ENCODE measurements at regions not wholly inside any gene's neighbourhood (a gene's known extent, or its start where the extent isn't known, plus 50 kb on each side); places are given as distances from the start of the nearest gene placed in this dataset.

- H3K4me3 ChIP-seq = no peak overlapping the region
- H3K4me1 ChIP-seq = peaks cover 6% of the 10 kb centered on the region
- no peaks in the 10 kb centered on the region for H3K36me3 ChIP-seq
- intact Hi-C loops (cut with DNase I) = no loop called here
- H3K27ac ChIP-seq = no peak overlapping the region
- TF ChIP-seq, protein P1, sequence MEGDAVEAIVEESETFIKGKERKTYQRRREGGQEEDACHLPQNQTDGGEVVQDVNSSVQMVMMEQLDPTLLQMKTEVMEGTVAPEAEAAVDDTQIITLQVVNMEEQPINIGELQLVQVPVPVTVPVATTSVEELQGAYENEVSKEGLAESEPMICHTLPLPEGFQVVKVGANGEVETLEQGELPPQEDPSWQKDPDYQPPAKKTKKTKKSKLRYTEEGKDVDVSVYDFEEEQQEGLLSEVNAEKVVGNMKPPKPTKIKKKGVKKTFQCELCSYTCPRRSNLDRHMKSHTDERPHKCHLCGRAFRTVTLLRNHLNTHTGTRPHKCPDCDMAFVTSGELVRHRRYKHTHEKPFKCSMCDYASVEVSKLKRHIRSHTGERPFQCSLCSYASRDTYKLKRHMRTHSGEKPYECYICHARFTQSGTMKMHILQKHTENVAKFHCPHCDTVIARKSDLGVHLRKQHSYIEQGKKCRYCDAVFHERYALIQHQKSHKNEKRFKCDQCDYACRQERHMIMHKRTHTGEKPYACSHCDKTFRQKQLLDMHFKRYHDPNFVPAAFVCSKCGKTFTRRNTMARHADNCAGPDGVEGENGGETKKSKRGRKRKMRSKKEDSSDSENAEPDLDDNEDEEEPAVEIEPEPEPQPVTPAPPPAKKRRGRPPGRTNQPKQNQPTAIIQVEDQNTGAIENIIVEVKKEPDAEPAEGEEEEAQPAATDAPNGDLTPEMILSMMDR (IDR thresholded peaks at IDR 0.05) = no peak
- TF ChIP-seq POLR2AphosphoS5 (IDR thresholded peaks at IDR 0.05; ENCODE audit: insufficient read depth in 1 of 2, low read depth in 1 of 2) (no peak), POLR2A (IDR thresholded peaks at IDR 0.05) (no peak)
- no peaks in the 10 kb centered on the region for H3K9me3 ChIP-seq
- H3K27me3 ChIP-seq = no peaks in the 10 kb centered on the region
- DNase-seq (ENCODE audit: extremely low spot score in 2 of 2) = no peak
Observed at GRCh38 chr2:228675091-228675490, 493.6 kb upstream of the SPHKAP start.

DNA sequence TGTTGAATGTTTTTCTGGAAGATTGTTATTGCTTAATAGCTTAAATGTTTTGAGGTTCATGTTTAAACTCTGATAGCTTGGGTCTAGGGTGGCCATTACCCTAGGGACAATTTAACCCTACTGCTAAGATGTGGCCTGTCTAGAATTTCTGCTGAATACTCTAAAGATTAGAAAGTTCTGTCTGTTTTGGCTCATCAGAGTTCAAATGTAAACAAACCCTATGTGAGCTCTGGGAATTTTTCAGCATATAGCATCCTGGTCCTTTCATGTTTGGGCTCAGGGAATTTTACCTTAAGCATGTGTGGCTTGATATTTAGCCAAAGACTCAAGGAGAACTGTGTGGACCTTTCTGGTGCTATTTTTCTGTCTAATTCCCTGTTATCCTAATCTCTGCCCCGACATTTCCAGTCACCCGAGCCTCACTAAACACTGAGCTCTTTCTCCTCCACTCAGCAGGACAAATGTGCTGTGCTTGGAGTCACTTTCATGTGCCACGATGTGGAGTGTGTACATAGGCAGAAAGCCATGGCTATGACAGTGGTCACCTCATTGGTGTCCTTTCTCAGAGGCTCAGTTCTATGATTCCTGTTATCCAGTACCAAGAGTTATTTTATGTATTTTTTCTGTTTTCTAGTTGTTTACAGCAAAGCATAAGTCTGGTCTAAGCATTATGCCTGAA lies 492.5 kb upstream of the SPHKAP start:
- TF ChIP-seq POLR2AphosphoS5 (IDR thresholded peaks at IDR 0.05; ENCODE audit: insufficient read depth in 1 of 2, low read depth in 1 of 2) = no peak
- no peak for TF ChIP-seq POLR2A (IDR thresholded peaks at IDR 0.05)
- TF ChIP-seq, protein P1 (IDR thresholded peaks at IDR 0.05) = no peak
- peaks cover 6% of the 10 kb centered on the region for H3K4me1 ChIP-seq
- H3K4me3 ChIP-seq = no peak overlapping the region
- H3K27ac ChIP-seq = no peak overlapping the region
- no peak for DNase-seq (ENCODE audit: extremely low spot score in 2 of 2)
- H3K36me3 ChIP-seq = no peaks in the 10 kb centered on the region
- intact Hi-C loops (cut with DNase I) = no loop called here
- no peaks in the 10 kb centered on the region for H3K27me3 ChIP-seq
- H3K9me3 ChIP-seq = no peaks in the 10 kb centered on the region

DNA sequence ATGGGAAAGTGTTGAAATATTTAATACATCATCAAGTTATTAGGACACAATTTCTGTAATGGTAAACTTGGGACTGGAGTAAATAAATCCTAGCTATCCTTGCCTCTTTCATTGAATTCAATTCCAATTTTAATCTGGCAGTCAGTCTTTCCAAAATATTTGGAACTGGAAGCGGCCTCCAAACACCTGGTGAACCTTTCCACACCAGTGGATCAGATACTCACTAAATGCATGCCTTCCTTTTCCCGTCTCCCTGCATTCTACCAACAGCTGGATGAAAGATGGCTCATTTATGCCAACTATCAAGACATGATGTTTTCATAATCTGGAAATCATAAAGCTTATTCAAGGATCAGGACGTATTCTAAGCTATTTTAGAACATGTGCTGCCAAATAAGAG lies 488.2 kb upstream of the SPHKAP start:
- H3K4me1 ChIP-seq = no peaks in the 10 kb centered on the region
- no peak overlapping the region for H3K27ac ChIP-seq
- no peak overlapping the region for H3K4me3 ChIP-seq
- no peaks in the 10 kb centered on the region for H3K36me3 ChIP-seq
- DNase-seq (ENCODE audit: extremely low spot score in 2 of 2) = no peak
- no peaks in the 10 kb centered on the region for H3K9me3 ChIP-seq
- TF ChIP-seq POLR2A (IDR thresholded peaks at IDR 0.05) = no peak
- TF ChIP-seq, protein P1 (IDR thresholded peaks at IDR 0.05) = no peak
- TF ChIP-seq POLR2AphosphoS5 (IDR thresholded peaks at IDR 0.05; ENCODE audit: insufficient read depth in 1 of 2, low read depth in 1 of 2) = no peak
- intact Hi-C loops (cut with DNase I) = no loop called here
- H3K27me3 ChIP-seq = no peaks in the 10 kb centered on the region

DNA sequence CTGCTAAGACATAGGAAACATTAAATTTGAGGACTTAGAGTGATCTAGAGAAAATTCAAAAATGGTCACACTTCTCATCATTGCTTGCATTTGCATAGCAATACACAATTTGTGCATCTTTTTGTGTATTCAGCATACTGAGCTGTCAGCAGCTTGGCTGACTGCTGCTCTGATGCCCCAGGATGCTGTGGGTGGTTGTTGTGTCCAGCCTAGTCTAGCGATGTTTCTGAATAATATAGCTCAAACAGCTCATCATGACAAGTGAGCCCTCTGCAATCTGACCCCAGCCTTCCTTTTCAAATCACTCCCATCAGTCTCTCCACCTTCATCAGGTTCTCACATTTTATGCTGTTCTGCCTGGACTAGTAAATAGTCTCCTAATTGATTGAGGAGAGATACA lies 483.7 kb upstream of the SPHKAP start:
- H3K36me3 ChIP-seq = no peaks in the 10 kb centered on the region
- no peaks in the 10 kb centered on the region for H3K4me1 ChIP-seq
- H3K27ac ChIP-seq = no peak overlapping the region
- no peaks in the 10 kb centered on the region for H3K27me3 ChIP-seq
- no peaks in the 10 kb centered on the region for H3K9me3 ChIP-seq
- no peak for TF ChIP-seq POLR2A (IDR thresholded peaks at IDR 0.05)
- no peak for TF ChIP-seq POLR2AphosphoS5 (IDR thresholded peaks at IDR 0.05; ENCODE audit: insufficient read depth in 1 of 2, low read depth in 1 of 2)
- TF ChIP-seq, protein P1 (IDR thresholded peaks at IDR 0.05) = no peak
- intact Hi-C loops (cut with DNase I) = no loop called here
- H3K4me3 ChIP-seq = no peak overlapping the region
- DNase-seq (ENCODE audit: extremely low spot score in 2 of 2) = no peak

GRCh38 chr2:228658998-228659397 lies 477.5 kb upstream of the SPHKAP start:
- no peak overlapping the region for H3K27ac ChIP-seq
- H3K36me3 ChIP-seq = no peaks in the 10 kb centered on the region
- no peak for DNase-seq (ENCODE audit: extremely low spot score in 2 of 2)
- intact Hi-C loops (cut with DNase I) = no loop called here
- no peaks in the 10 kb centered on the region for H3K27me3 ChIP-seq
- no peaks in the 10 kb centered on the region for H3K4me1 ChIP-seq
- H3K4me3 ChIP-seq = no peak overlapping the region
- no peaks in the 10 kb centered on the region for H3K9me3 ChIP-seq
- TF ChIP-seq POLR2AphosphoS5 (IDR thresholded peaks at IDR 0.05; ENCODE audit: insufficient read depth in 1 of 2, low read depth in 1 of 2) (no peak), POLR2A (IDR thresholded peaks at IDR 0.05) (no peak)
- TF ChIP-seq, protein P1 (IDR thresholded peaks at IDR 0.05) = no peak

Measured in vagina (tissue), 2 donors.